Endothelial cell of umbilical vein (primary cell): ENCODE measurements at regions not wholly inside any gene's neighbourhood (a gene's known extent, or its start where the extent isn't known, plus 50 kb on each side); places are given as distances from the start of the nearest gene placed in this dataset.

Source experiments
- BruUV-seq: library from RNA; stranded (reverse); fragments of 400-500 nt; replicated peaks from 2 replicates; lab custom pipeline; 2021; lab: Mats Ljungman, UMichigan
- CTCF ChIA-PET: fragments of 300-600, 350-600 bp; sonication (Branson Sonifier 250); formaldehyde crosslinking; loops from one replicate; lab custom pipeline; 2021; ENCODE audit warnings: antibody characterized with exemption, inconsistent platforms; lab: Charles Lee
- POLR2A ChIA-PET: fragments of 300-600, 350-600 bp; sonication (Branson Sonifier 250); formaldehyde crosslinking; loops from one replicate; lab custom pipeline; 2021; ENCODE audit warnings: antibody characterized with exemption, inconsistent platforms; lab: Charles Lee
- DNase-seq: peaks from one replicate; pipeline ENCODE4 v3.0.0-alpha.2; 2011; ENCODE audit warnings: low read depth, low spot score
- FAIRE-seq: peaks from 2 replicates; lab custom pipeline; 2011; peaks lifted over from hg19 to GRCh38; lab: Jason Lieb, UNC
- H2AFZ ChIP-seq: 2 replicates; pipeline ENCODE4 v1.6.0; 2012; ENCODE audit warnings: low read depth, low read length, control low read depth, inconsistent platforms
- H3K27ac ChIP-seq: 2 replicates; pipeline ENCODE4 v1.5.1; 2011; ENCODE audit warnings: low read depth, mild to moderate bottlenecking, control low read depth, low read length, moderate library complexity; ENCODE audit not compliant: insufficient read depth
- H3K27me3 ChIP-seq, 2 experiments: 2 replicates each; pipeline versions ENCODE4 v1.6.0 to v1.6.1; 2011; ENCODE audit warnings: low read length in 2 of 2, mixed read lengths in 1 of 2; ENCODE audit not compliant: control insufficient read depth in 2 of 2, insufficient read depth in 2 of 2
- H3K36me3 ChIP-seq, 2 experiments: 2 replicates in 1 of 2; 3 replicates in 1 of 2; pipeline ENCODE4 v1.5.1; 2011; ENCODE audit warnings: low read length in 2 of 2, mild to moderate bottlenecking in 1 of 2, moderate library complexity in 1 of 2; ENCODE audit not compliant: control insufficient read depth in 2 of 2, insufficient read depth in 2 of 2; ENCODE audit errors: extremely low read depth in 1 of 2
- H3K4me1 ChIP-seq: 3 replicates; pipeline ENCODE4 v1.5.1; 2011; ENCODE audit warnings: mild to moderate bottlenecking, low read length; ENCODE audit not compliant: control insufficient read depth, insufficient read depth; ENCODE audit errors: extremely low read depth
- H3K4me2 ChIP-seq: 2 replicates; pipeline ENCODE4 v1.6.1; 2011; ENCODE audit warnings: low read length, control low read depth, mixed read lengths; ENCODE audit not compliant: insufficient read depth
- H3K4me3 ChIP-seq, 3 experiments: fragments of 200-600 bp in 1 of 3; sonication (generic), shearing (Covaris generic) in 1 of 3; replicated peaks in 1 of 3; 2 replicates each; pipeline ENCODE4 v1.5.1; 2011 to 2016; ENCODE audit warnings: control low read depth in 3 of 3, low read length in 3 of 3, mild to moderate bottlenecking in 2 of 3, inconsistent platforms in 1 of 3, low read depth in 1 of 3, moderate library complexity in 1 of 3; ENCODE audit not compliant: insufficient read depth in 1 of 3
- H3K79me2 ChIP-seq: 2 replicates; pipeline ENCODE4 v1.6.0; 2012; ENCODE audit warnings: low read length, inconsistent platforms; ENCODE audit not compliant: control insufficient read depth, insufficient read depth
- H3K9ac ChIP-seq: replicated peaks from 2 replicates; pipeline ENCODE3; 2011; ENCODE audit warnings: low read length, control low read depth; ENCODE audit not compliant: insufficient read depth; ENCODE audit errors: extremely low read depth
- H3K9me1 ChIP-seq: replicated peaks from 3 replicates; pipeline ENCODE4 v1.6.0; 2011; ENCODE audit warnings: mild to moderate bottlenecking, low read length; ENCODE audit not compliant: control insufficient read depth, insufficient read depth; ENCODE audit errors: extremely low read depth
- H3K9me3 ChIP-seq: replicated peaks from 2 replicates; pipeline ENCODE4 v1.5.1; 2012; ENCODE audit warnings: low read length, inconsistent platforms; ENCODE audit not compliant: control insufficient read depth, insufficient read depth
- H4K20me1 ChIP-seq: replicated peaks from 2 replicates; pipeline ENCODE3; 2011; ENCODE audit warnings: mild to moderate bottlenecking, low read length; ENCODE audit not compliant: control insufficient read depth, insufficient read depth; ENCODE audit errors: extremely low read depth
- CTCF ChIP-seq, 2 donors: IDR thresholded peaks; 1 replicate in 1 of 2; 2 replicates in 1 of 2; pipeline ENCODE4 v1.5.1; 2011; ENCODE audit warnings: low read length in 2 of 2, mild to moderate bottlenecking in 2 of 2, moderate library complexity in 2 of 2, control low read depth in 1 of 2, inconsistent platforms in 1 of 2, low read depth in 1 of 2; ENCODE audit not compliant: insufficient read depth in 1 of 2; ENCODE audit errors: extremely low read depth in 1 of 2
- EZH2 ChIP-seq: IDR thresholded peaks from 2 replicates; pipeline ENCODE4 v1.6.1; 2012; ENCODE audit warnings: borderline replicate concordance, low read depth, mild to moderate bottlenecking, moderate library complexity, low read length, inconsistent platforms; ENCODE audit not compliant: severe bottlenecking
- FOS ChIP-seq: IDR thresholded peaks from 2 replicates; pipeline ENCODE4 v1.6.1; 2011; ENCODE audit warnings: mild to moderate bottlenecking, low read length, moderate library complexity, borderline replicate concordance; ENCODE audit not compliant: insufficient read depth
- GATA2 ChIP-seq: IDR thresholded peaks from 2 replicates; pipeline ENCODE4 v1.7.0; 2011; ENCODE audit warnings: low read depth, mild to moderate bottlenecking, moderate library complexity, mixed read lengths, low read length; ENCODE audit not compliant: insufficient read length, insufficient read depth
- JUN ChIP-seq: IDR thresholded peaks from 2 replicates; pipeline ENCODE4 v1.6.1; 2011; ENCODE audit warnings: borderline replicate concordance, low read depth; ENCODE audit not compliant: insufficient read length, insufficient read depth
- MAX ChIP-seq: IDR thresholded peaks from 2 replicates; pipeline ENCODE4 v1.6.1; 2011; ENCODE audit not compliant: insufficient read depth, insufficient read length
- MYC ChIP-seq: IDR thresholded peaks from one replicate; pipeline ENCODE4 v1.6.1; 2011; ENCODE audit warnings: mild to moderate bottlenecking, low read depth, low read length
- POLR2A ChIP-seq: IDR thresholded peaks from 2 replicates; pipeline ENCODE4 v1.6.1; 2012; ENCODE audit warnings: low read depth, mild to moderate bottlenecking, control low read depth, low read length
- POLR2AphosphoS5 ChIP-seq: IDR thresholded peaks from 2 replicates; pipeline ENCODE4 v1.6.1; 2012; ENCODE audit warnings: low read depth, mild to moderate bottlenecking, control low read depth, low read length, moderate library complexity; ENCODE audit not compliant: insufficient read depth
- dilution Hi-C: fragments of 300-500 bp; cut with MboI; formaldehyde crosslinking; loops from one replicate; pipeline ENCODE4 v1.15.0; 2019; ENCODE audit warnings: low sequenced_read_pairs; ENCODE audit not compliant: extremely low pct_ligation_motif_present
- intact Hi-C: fragments of 100-400 bp; cut with micrococcal nuclease; formaldehyde crosslinking; loops from one replicate; pipeline ENCODE4 v1.10.0; 2022

GRCh38 chr2:53353135-53354114 is 414.2 kb upstream of the CHAC2 start:
- dilution Hi-C loops: no loop called here
- no peaks in the 10 kb centered on the region for H3K79me2 ChIP-seq
- ChIA-PET CTCF (no interaction called here), POLR2A (no interaction called here)
- no peak overlapping the region for H3K27ac ChIP-seq
- intact Hi-C loops: no loop called here
- H3K4me1 ChIP-seq: no peaks in the 10 kb centered on the region
- no peaks in the 10 kb centered on the region for H4K20me1 ChIP-seq
- no peak overlapping the region for H3K4me2 ChIP-seq
- no peak overlapping the region for H2AFZ ChIP-seq
- FAIRE-seq (no peak), DNase-seq (no peak)
- BruUV-seq: no TSS peak
- H3K9me1 ChIP-seq: no peaks in the 10 kb centered on the region
- no peaks in the 10 kb centered on the region for H3K36me3 ChIP-seq
- H3K9ac ChIP-seq: no peak overlapping the region
- H3K27me3 ChIP-seq: no peaks in the 10 kb centered on the region
- no peak overlapping the region for H3K4me3 ChIP-seq
- H3K9me3 ChIP-seq: no peaks in the 10 kb centered on the region
- TF ChIP-seq MAX: no peak
- no peak for TF ChIP-seq POLR2A
- TF ChIP-seq GATA2: no peak
- no peak for TF ChIP-seq POLR2AphosphoS5
- TF ChIP-seq CTCF (IDR thresholded peaks at IDR 0.05; ENCODE audit: extremely low read depth in 1 of 2, insufficient read depth in 1 of 2, low read depth in 1 of 2, low read length in 2 of 2): no peak
- TF ChIP-seq EZH2: no peak
- TF ChIP-seq FOS: no peak
- no peak for TF ChIP-seq JUN
- TF ChIP-seq MYC: no peak
